OCI-LY1 (cell line): ENCODE measurements at regions not wholly inside any gene's neighbourhood (a gene's known extent, or its start where the extent isn't known, plus 50 kb on each side); places are given as distances from the start of the nearest gene placed in this dataset.

Source experiments
- H2AFZ ChIP-seq: fragments of 200-600 bp; sonication (generic), shearing (Covaris generic); 2 replicates; pipeline ENCODE4 v1.6.0; 2014; ENCODE audit warnings: antibody characterized with exemption, mild to moderate bottlenecking, low read length
- H3F3A ChIP-seq: fragments of 200-600 bp; sonication (generic), shearing (Covaris generic); 2 replicates; pipeline ENCODE4 v1.6.0; 2014; ENCODE audit warnings: mild to moderate bottlenecking, antibody characterized with exemption, low read length, moderate library complexity; ENCODE audit not compliant: insufficient read depth
- H3K27ac ChIP-seq: fragments of 200-600 bp; sonication (generic); 2 replicates; pipeline ENCODE4 v1.5.1; 2014; ENCODE audit warnings: low read length, mixed run types, mild to moderate bottlenecking, low read depth; ENCODE audit not compliant: poor library complexity, severe bottlenecking
- H3K27me3 ChIP-seq: fragments of 200-600 bp; sonication (generic); 2 replicates; pipeline ENCODE4 v1.6.0; 2014; ENCODE audit warnings: antibody characterized with exemption, mild to moderate bottlenecking, low read length, moderate library complexity; ENCODE audit not compliant: insufficient read depth
- H3K36me3 ChIP-seq: fragments of 200-600 bp; sonication (generic); 2 replicates; pipeline ENCODE4 v1.6.1; 2014; ENCODE audit warnings: mild to moderate bottlenecking, antibody characterized with exemption, low read length, moderate library complexity, mixed read lengths; ENCODE audit not compliant: insufficient read depth
- H3K4me1 ChIP-seq: fragments of 200-600 bp; sonication (generic); 2 replicates; pipeline ENCODE4 v1.5.1; 2014; ENCODE audit warnings: mild to moderate bottlenecking, low read length, moderate library complexity; ENCODE audit not compliant: insufficient read depth, severe bottlenecking
- H3K4me2 ChIP-seq: fragments of 200-600 bp; sonication (generic), shearing (Covaris generic); 2 replicates; pipeline ENCODE4 v1.6.1; 2014; ENCODE audit warnings: low read length
- H3K4me3 ChIP-seq: fragments of 200-600 bp; sonication (generic); 2 replicates; pipeline ENCODE4 v1.5.1; 2014; ENCODE audit warnings: low read length, low read depth, mild to moderate bottlenecking, mixed read lengths; ENCODE audit not compliant: poor library complexity, severe bottlenecking
- H3K79me2 ChIP-seq: fragments of 200-600 bp; shearing (Covaris generic); 2 replicates; pipeline ENCODE4 v1.6.1; 2016; ENCODE audit warnings: mixed run types, low read length, mixed read lengths; ENCODE audit not compliant: insufficient read depth
- H3K9ac ChIP-seq: fragments of 200-600 bp; sonication (generic), shearing (Covaris generic); 2 replicates; pipeline ENCODE4 v1.6.1; 2014; ENCODE audit warnings: mild to moderate bottlenecking, low read length, mixed read lengths
- H3K9me2 ChIP-seq: fragments of 200-600 bp; sonication (generic), shearing (Covaris generic); 2 replicates; pipeline ENCODE4 v1.6.1; 2014; ENCODE audit warnings: low read depth, mild to moderate bottlenecking, low read length, mixed read lengths
- H3K9me3 ChIP-seq: fragments of 200-600 bp; shearing (Covaris generic); 2 replicates; pipeline ENCODE4 v1.6.1; 2014; ENCODE audit warnings: low read length, mixed read lengths
- H4K20me1 ChIP-seq: fragments of 200-600 bp; sonication (generic), shearing (Covaris generic); 2 replicates; pipeline ENCODE4 v1.6.0; 2016; ENCODE audit warnings: mild to moderate bottlenecking, low read length; ENCODE audit not compliant: insufficient read depth
- EZH2 ChIP-seq: fragments of 200-600 bp; sonication (generic), shearing (Covaris generic); IDR thresholded peaks from 2 replicates; pipeline ENCODE4 v1.8.0; 2017; ENCODE audit warnings: borderline replicate concordance, mixed run types, mild to moderate bottlenecking, antibody characterized with exemption, low read length, moderate library complexity, mixed read lengths
- TF ChIP-seq, protein P1 (sequence below): fragments of 200-600 bp; sonication (generic), shearing (Covaris generic); IDR thresholded peaks from 2 replicates; pipeline ENCODE4 v1.5.1; 2017; ENCODE audit warnings: mild to moderate bottlenecking, antibody characterized with exemption, low read length, moderate library complexity, mixed read lengths

DNA sequence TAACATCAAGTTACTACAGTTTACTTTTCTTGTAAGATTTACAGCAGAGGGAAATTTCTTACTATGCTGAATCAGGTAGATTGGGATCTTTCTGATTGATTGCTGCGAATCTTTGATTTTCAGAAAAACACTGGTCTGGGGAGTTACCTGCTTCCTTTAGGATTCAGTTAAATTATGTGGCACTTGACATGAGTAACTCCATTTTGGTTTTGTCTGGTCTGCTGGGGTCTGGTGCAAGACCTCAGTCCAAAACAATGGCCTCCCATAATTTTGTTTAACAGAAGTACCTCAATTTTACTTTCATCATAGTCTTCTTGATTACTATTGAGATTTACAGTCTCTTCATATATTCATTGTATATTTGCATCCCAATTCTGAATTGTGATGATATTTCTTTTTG lies 775.5 kb downstream of the TRIB2 start:
- TF ChIP-seq, protein P1, sequence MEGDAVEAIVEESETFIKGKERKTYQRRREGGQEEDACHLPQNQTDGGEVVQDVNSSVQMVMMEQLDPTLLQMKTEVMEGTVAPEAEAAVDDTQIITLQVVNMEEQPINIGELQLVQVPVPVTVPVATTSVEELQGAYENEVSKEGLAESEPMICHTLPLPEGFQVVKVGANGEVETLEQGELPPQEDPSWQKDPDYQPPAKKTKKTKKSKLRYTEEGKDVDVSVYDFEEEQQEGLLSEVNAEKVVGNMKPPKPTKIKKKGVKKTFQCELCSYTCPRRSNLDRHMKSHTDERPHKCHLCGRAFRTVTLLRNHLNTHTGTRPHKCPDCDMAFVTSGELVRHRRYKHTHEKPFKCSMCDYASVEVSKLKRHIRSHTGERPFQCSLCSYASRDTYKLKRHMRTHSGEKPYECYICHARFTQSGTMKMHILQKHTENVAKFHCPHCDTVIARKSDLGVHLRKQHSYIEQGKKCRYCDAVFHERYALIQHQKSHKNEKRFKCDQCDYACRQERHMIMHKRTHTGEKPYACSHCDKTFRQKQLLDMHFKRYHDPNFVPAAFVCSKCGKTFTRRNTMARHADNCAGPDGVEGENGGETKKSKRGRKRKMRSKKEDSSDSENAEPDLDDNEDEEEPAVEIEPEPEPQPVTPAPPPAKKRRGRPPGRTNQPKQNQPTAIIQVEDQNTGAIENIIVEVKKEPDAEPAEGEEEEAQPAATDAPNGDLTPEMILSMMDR = no peak
- TF ChIP-seq EZH2 = no peak
- H3K27me3 ChIP-seq = no peaks in the 10 kb centered on the region
- H3K36me3 ChIP-seq = no peaks in the 10 kb centered on the region
- no peaks in the 10 kb centered on the region for H3F3A ChIP-seq
- H3K27ac ChIP-seq = no peak overlapping the region
- no peaks in the 10 kb centered on the region for H3K4me1 ChIP-seq
- no peaks in the 10 kb centered on the region for H4K20me1 ChIP-seq
- no peaks in the 10 kb centered on the region for H3K9me2 ChIP-seq
- H3K9me3 ChIP-seq = no peaks in the 10 kb centered on the region
- no peak overlapping the region for H2AFZ ChIP-seq
- no peaks in the 10 kb centered on the region for H3K79me2 ChIP-seq
- no peak overlapping the region for H3K4me3 ChIP-seq
- no peak overlapping the region for H3K4me2 ChIP-seq
- no peak overlapping the region for H3K9ac ChIP-seq

DNA sequence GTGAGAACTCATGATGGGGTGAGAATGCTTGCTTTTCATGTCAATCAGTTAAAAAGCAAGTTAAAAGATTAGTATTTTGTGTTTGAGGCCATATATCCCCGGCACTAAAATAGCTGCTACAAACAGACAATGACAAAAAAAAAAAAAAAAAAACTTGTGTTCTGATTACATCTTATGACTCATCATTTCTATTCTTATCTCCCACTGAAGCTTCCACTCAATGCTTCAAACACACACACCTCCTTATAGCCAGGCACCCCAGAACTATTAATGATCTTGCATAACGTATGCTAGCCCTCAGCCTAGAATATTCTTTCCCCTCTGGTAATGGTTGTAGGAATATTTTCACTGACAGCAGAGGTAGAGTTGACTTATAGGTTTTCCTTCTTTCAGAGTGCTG lies 778.3 kb downstream of the TRIB2 start:
- no peak overlapping the region for H3K4me2 ChIP-seq
- H3K9ac ChIP-seq = no peak overlapping the region
- no peaks in the 10 kb centered on the region for H3F3A ChIP-seq
- TF ChIP-seq, protein P1 = no peak
- TF ChIP-seq EZH2 = no peak
- no peaks in the 10 kb centered on the region for H4K20me1 ChIP-seq
- H3K27ac ChIP-seq = no peak overlapping the region
- no peak overlapping the region for H2AFZ ChIP-seq
- no peaks in the 10 kb centered on the region for H3K9me3 ChIP-seq
- no peaks in the 10 kb centered on the region for H3K4me1 ChIP-seq
- no peaks in the 10 kb centered on the region for H3K79me2 ChIP-seq
- H3K4me3 ChIP-seq = no peak overlapping the region
- no peaks in the 10 kb centered on the region for H3K9me2 ChIP-seq
- no peaks in the 10 kb centered on the region for H3K36me3 ChIP-seq
- H3K27me3 ChIP-seq = no peaks in the 10 kb centered on the region

DNA sequence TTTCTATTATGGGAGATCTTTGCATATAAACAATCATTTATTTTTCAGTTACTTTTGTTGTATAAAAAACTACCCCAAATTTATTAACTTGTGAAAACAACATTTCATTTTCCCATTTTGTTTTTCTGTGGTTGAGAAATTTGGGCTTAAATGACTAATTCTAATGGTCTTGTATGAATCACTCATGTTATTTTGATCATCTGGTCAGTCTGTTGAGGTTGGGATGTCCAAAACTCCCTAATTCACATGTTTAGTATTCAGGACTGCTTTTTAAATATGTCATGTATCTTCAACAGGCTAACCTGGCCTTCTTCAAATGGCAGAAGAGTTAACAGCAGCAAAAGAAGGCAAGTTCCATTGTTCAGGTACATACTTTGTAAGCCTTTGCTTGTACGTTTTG lies 788.1 kb downstream of the TRIB2 start:
- no peaks in the 10 kb centered on the region for H3F3A ChIP-seq
- no peaks in the 10 kb centered on the region for H3K4me1 ChIP-seq
- H3K27me3 ChIP-seq = no peaks in the 10 kb centered on the region
- no peak for TF ChIP-seq EZH2
- TF ChIP-seq, protein P1 = no peak
- H3K9me2 ChIP-seq = no peaks in the 10 kb centered on the region
- no peak overlapping the region for H2AFZ ChIP-seq
- no peak overlapping the region for H3K4me2 ChIP-seq
- H3K27ac ChIP-seq = no peak overlapping the region
- H3K79me2 ChIP-seq = no peaks in the 10 kb centered on the region
- no peaks in the 10 kb centered on the region for H3K9me3 ChIP-seq
- no peaks in the 10 kb centered on the region for H3K36me3 ChIP-seq
- no peak overlapping the region for H3K4me3 ChIP-seq
- no peaks in the 10 kb centered on the region for H4K20me1 ChIP-seq
- H3K9ac ChIP-seq = no peak overlapping the region
